ENCODE measurements at regions not wholly inside any gene's neighbourhood (a gene's known extent, or its start where the extent isn't known, plus 50 kb on each side); places are given as distances from the start of the nearest gene placed in this dataset.

GRCh38 chr6:99013145-99013544, 65.4 kb upstream of the FBXL4 start:
- no peak overlapping the region for H3K4me3 Mint-ChIP-seq

DNA sequence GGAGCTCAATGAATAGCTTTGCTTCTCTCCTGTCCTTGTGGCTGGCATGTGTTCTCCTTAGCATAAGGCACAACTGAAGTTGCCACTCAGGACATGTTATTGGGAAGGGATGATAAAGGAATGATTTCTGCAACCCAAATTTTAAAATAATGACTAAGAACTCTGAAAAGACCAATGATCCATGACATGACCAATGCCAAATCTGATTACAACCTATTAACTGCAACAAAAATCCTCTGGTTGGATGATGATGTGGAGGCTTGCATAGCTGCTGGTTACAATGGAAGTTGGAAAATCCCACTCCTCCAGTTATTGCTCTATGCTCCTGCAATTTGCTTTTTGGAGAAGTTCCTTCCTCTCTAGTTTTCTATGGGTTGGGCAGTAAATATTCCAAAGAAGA, 63.4 kb upstream of the FBXL4 start:
- Mint-ChIP-seq H3K27me3 (peaks cover 1% of the 10 kb centered on the region), H3K36me3 (no peaks in the 10 kb centered on the region), H3K4me1 (no peaks in the 10 kb centered on the region), H3K27ac (no peak overlapping the region), H3K9me3 (no peaks in the 10 kb centered on the region), H3K4me3 (no peak overlapping the region)
- ATAC-seq (ENCODE audit: low read depth) (no peak), DNase-seq (ENCODE audit: low spot score in 2 of 2) (no peak)

More at GRCh38 chr6:99013145-99013544, 65.4 kb upstream of the FBXL4 start:
- ATAC-seq (ENCODE audit: low read depth) = no peak
- H3K9me3 Mint-ChIP-seq = no peaks in the 10 kb centered on the region
- no peak for DNase-seq (ENCODE audit: low spot score in 2 of 2)
- no peaks in the 10 kb centered on the region for H3K4me1 Mint-ChIP-seq
- H3K36me3 Mint-ChIP-seq = no peaks in the 10 kb centered on the region
- no peak overlapping the region for H3K27ac Mint-ChIP-seq
- H3K27me3 Mint-ChIP-seq = peaks cover 3% of the 10 kb centered on the region

GRCh38 chr6:99002831-99003230, 55.1 kb upstream of the FBXL4 start:
- DNase-seq (ENCODE audit: low spot score in 2 of 2) = no peak
- H3K27ac Mint-ChIP-seq = no peak overlapping the region
- no peak for ATAC-seq (ENCODE audit: low read depth)

DNA sequence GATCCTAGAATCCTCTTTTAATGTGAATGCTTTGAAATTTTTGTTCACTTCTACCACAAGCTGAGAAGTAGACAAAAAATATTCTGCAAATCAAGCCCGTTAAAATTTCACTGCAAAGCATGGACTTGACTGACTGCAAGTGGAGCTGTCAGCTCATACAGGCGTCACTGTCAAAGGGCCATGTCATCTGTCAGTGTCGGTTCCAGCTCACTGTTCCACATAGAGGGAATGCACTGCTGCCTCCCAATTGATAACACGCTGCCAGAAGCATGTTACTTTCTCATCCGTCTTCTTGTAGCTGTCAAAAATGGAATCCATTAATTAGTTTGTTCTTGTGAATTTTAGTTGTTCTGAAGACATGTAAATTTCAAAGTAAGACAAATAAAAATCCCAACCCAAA, 50.4 kb upstream of the FBXL4 start:
- H3K27ac Mint-ChIP-seq = no peak overlapping the region
- no peaks in the 10 kb centered on the region for H3K36me3 Mint-ChIP-seq
- no peaks in the 10 kb centered on the region for H3K9me3 Mint-ChIP-seq
- no peak for ATAC-seq (ENCODE audit: low read depth)
- peaks cover 22% of the 10 kb centered on the region for H3K27me3 Mint-ChIP-seq
- no peak for DNase-seq (ENCODE audit: low spot score in 2 of 2)
- H3K4me3 Mint-ChIP-seq = no peak overlapping the region
- H3K4me1 Mint-ChIP-seq = no peaks in the 10 kb centered on the region

More at GRCh38 chr6:99002831-99003230, 55.1 kb upstream of the FBXL4 start:
- H3K4me1 Mint-ChIP-seq = no peaks in the 10 kb centered on the region
- H3K4me3 Mint-ChIP-seq = no peak overlapping the region
- no peaks in the 10 kb centered on the region for H3K36me3 Mint-ChIP-seq
- H3K27me3 Mint-ChIP-seq = peaks cover 9% of the 10 kb centered on the region
- H3K9me3 Mint-ChIP-seq = no peaks in the 10 kb centered on the region
